ENCODE measurements at regions not wholly inside any gene's neighbourhood (a gene's known extent, or its start where the extent isn't known, plus 50 kb on each side); places are given as distances from the start of the nearest gene placed in this dataset.
A peak's percentile ranks its signal among the peaks of the same experiment; 100 is the strongest.

GRCh38 chr2:19711470-19712372, 190.1 kb downstream of the TTC32 start:
- TF ChIP-seq, protein P1, sequence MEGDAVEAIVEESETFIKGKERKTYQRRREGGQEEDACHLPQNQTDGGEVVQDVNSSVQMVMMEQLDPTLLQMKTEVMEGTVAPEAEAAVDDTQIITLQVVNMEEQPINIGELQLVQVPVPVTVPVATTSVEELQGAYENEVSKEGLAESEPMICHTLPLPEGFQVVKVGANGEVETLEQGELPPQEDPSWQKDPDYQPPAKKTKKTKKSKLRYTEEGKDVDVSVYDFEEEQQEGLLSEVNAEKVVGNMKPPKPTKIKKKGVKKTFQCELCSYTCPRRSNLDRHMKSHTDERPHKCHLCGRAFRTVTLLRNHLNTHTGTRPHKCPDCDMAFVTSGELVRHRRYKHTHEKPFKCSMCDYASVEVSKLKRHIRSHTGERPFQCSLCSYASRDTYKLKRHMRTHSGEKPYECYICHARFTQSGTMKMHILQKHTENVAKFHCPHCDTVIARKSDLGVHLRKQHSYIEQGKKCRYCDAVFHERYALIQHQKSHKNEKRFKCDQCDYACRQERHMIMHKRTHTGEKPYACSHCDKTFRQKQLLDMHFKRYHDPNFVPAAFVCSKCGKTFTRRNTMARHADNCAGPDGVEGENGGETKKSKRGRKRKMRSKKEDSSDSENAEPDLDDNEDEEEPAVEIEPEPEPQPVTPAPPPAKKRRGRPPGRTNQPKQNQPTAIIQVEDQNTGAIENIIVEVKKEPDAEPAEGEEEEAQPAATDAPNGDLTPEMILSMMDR (IDR thresholded peaks at IDR 0.05; ENCODE audit: low read depth, low read length): no peak
- peak; percentile 97 to 99 for DNase-seq (ENCODE audit: low read depth in 2 of 2)
- no peak overlapping the region for H3K4me3 ChIP-seq (replicated peaks in 1 of 2; ENCODE audit: low read depth in 2 of 2, low read length in 2 of 2)

- H3K4me3 ChIP-seq (replicated peaks in 1 of 2; ENCODE audit: low read depth in 2 of 2, low read length in 2 of 2): no peak overlapping the region
- peak in 1 of 2 donors; percentile 28 for DNase-seq (ENCODE audit: low read depth in 2 of 2)
- TF ChIP-seq, protein P1 (IDR thresholded peaks at IDR 0.05; ENCODE audit: low read depth, low read length): no peak
These were observed 191.6 kb downstream of the TTC32 start for GRCh38 chr2:19710230-19710629.

DNA sequence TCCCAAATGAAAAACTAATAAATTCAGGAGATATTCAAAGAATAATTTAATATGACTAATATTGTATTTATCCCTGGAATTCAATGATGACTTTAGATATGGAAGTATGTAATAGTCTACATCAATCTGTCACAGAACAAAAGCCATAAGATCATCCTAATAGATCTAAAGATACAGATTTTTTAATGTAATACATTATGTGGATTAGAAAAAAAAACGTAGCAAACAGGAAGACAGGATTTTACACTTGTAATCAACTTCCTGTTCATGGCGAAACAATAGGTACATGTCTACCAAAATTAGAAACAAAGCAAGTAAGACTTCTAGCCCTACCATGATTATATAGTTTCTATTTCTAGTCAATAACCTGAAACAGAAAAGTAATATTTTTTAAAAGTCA, 192.2 kb downstream of the TTC32 start:
- no peak overlapping the region for H3K4me3 ChIP-seq (replicated peaks in 1 of 2; ENCODE audit: low read depth in 2 of 2, low read length in 2 of 2)
- DNase-seq (ENCODE audit: low read depth in 2 of 2): no peak
- TF ChIP-seq, protein P1 (IDR thresholded peaks at IDR 0.05; ENCODE audit: low read depth, low read length): no peak

GRCh38 chr2:19708776-19709175, 193.0 kb downstream of the TTC32 start:
- no peak for DNase-seq (ENCODE audit: low read depth in 2 of 2)
- no peak overlapping the region for H3K4me3 ChIP-seq (replicated peaks in 1 of 2; ENCODE audit: low read depth in 2 of 2, low read length in 2 of 2)
- TF ChIP-seq, protein P1 (IDR thresholded peaks at IDR 0.05; ENCODE audit: low read depth, low read length): no peak

GRCh38 chr2:19706332-19706731, 195.5 kb downstream of the TTC32 start:
- no peak overlapping the region for H3K4me3 ChIP-seq (replicated peaks in 1 of 2; ENCODE audit: low read depth in 2 of 2, low read length in 2 of 2)
- peak in 1 of 2 donors; percentile 32 for DNase-seq (ENCODE audit: low read depth in 2 of 2)
- TF ChIP-seq, protein P1 (IDR thresholded peaks at IDR 0.05; ENCODE audit: low read depth, low read length): no peak

- DNase-seq (ENCODE audit: low read depth in 2 of 2): no peak
- no peak overlapping the region for H3K4me3 ChIP-seq (replicated peaks in 1 of 2; ENCODE audit: low read depth in 2 of 2, low read length in 2 of 2)
- TF ChIP-seq, protein P1 (IDR thresholded peaks at IDR 0.05; ENCODE audit: low read depth, low read length): no peak
These were observed 199.5 kb downstream of the TTC32 start for GRCh38 chr2:19702267-19702666.
